H1 (cell line): ENCODE measurements at regions not wholly inside any gene's neighbourhood (a gene's known extent, or its start where the extent isn't known, plus 50 kb on each side); places are given as distances from the start of the nearest gene placed in this dataset.
"Not testable (repeated sequence)": the region's sequence is repeated elsewhere in the genome, so short reads cannot be mapped to it uniquely, and the experiment has no call there.

Experiments used
- CEBPB ChIP-seq: IDR thresholded peaks from 2 replicates; pipeline ENCODE4 v1.6.1; 2012; ENCODE audit warnings: low read depth, low read length
- CREB1 ChIP-seq: IDR thresholded peaks from 2 replicates; pipeline ENCODE4 v1.6.1; 2012; ENCODE audit warnings: inconsistent platforms
- CTCF ChIP-seq, 3 experiments: IDR thresholded peaks; 1 replicate in 2 of 3; 2 replicates in 1 of 3; pipeline versions ENCODE4 v1.5.1 to v1.6.1; 2011; ENCODE audit warnings: low read length in 3 of 3, mild to moderate bottlenecking in 3 of 3, inconsistent platforms in 2 of 3, low read depth in 1 of 3, moderate library complexity in 1 of 3; ENCODE audit not compliant: insufficient read depth in 1 of 3; ENCODE audit errors: control extremely low read depth in 1 of 3
- GABPA ChIP-seq: IDR thresholded peaks from 2 replicates; pipeline ENCODE4 v1.6.1; 2011; ENCODE audit warnings: mild to moderate bottlenecking, low read length, moderate library complexity, borderline replicate concordance; ENCODE audit not compliant: insufficient read depth
- MAFK ChIP-seq: IDR thresholded peaks from 2 replicates; pipeline ENCODE4 v1.6.1; 2012; ENCODE audit warnings: low read depth, mild to moderate bottlenecking, improper control_type of control experiment, low read length
- POLR2AphosphoS5 ChIP-seq: IDR thresholded peaks from 2 replicates; pipeline ENCODE4 v1.6.1; 2011; ENCODE audit warnings: low read depth, low read length
- RAD21 ChIP-seq, 2 experiments: IDR thresholded peaks in 1 of 2; conservative IDR thresholded peaks in 1 of 2; 2 replicates each; pipeline ENCODE4 v1.6.1; 2011; ENCODE audit warnings: low read depth in 2 of 2, low read length in 2 of 2, improper control_type of control experiment in 1 of 2, inconsistent platforms in 1 of 2, mild to moderate bottlenecking in 1 of 2, moderate library complexity in 1 of 2
- SP1 ChIP-seq: IDR thresholded peaks from 2 replicates; pipeline ENCODE4 v1.6.1; 2011; ENCODE audit warnings: low read depth, low read length
- TAF1 ChIP-seq: IDR thresholded peaks from 2 replicates; pipeline ENCODE4 v1.6.1; 2011; ENCODE audit warnings: mild to moderate bottlenecking, low read depth, low read length

DNA sequence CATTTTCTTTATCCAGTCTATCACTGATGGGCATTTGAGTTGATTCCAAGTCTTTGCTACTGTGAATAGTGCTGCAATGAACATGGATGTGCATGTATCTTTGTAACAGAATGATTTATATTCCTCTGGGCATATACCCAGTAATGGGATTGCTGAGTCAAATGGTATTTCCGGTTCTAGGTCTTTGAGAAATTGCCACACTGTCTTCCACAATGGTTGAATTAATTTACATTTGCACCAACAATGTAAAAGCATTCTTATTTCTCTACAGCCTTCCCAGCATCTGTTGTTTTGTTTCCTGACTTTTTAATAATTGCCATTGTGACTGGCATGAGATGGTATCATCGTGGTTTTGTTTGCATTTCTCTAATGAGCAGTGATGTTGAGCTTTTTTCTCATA, 330.3 kb upstream of the TARS1 start:
- not testable (repeated sequence) for TF ChIP-seq CREB1; CEBPB; CTCF (IDR thresholded peaks at IDR 0.05; ENCODE audit: control extremely low read depth in 1 of 3, insufficient read depth in 1 of 3, low read depth in 1 of 3, low read length in 3 of 3); TAF1; POLR2AphosphoS5; GABPA; RAD21 (IDR thresholded peaks at IDR 0.05 in 1 of 2, conservative IDR thresholded peaks at IDR 0.05 in 1 of 2; ENCODE audit: low read depth in 2 of 2, low read length in 2 of 2); MAFK; SP1
